Ascending aorta (tissue), 2 donors: ENCODE measurements at regions not wholly inside any gene's neighbourhood (a gene's known extent, or its start where the extent isn't known, plus 50 kb on each side); places are given as distances from the start of the nearest gene placed in this dataset.
"Not testable (repeated sequence)": the region's sequence is repeated elsewhere in the genome, so short reads cannot be mapped to it uniquely, and the experiment has no call there.

Source experiments
- DNase-seq, 2 donors: peaks; one replicate each; pipeline ENCODE4 v3.0.0-alpha.2; 2019; ENCODE audit warnings: low spot score in 2 of 2
- H3K27ac ChIP-seq, 2 donors: fragments of 200-600 bp; sonication (generic); one replicate each; pipeline ENCODE4 v1.5.1; 2016 to 2017; ENCODE audit warnings: mild to moderate bottlenecking in 1 of 2
- H3K27me3 ChIP-seq: fragments of 200-600 bp; sonication (generic); one replicate; pipeline ENCODE4 v1.5.1; 2017
- H3K36me3 ChIP-seq, 2 donors: fragments of 200-600 bp; sonication (generic); one replicate each; pipeline ENCODE4 v1.5.1; 2016
- H3K4me1 ChIP-seq, 2 donors: fragments of 200-600 bp; sonication (generic); one replicate each; pipeline ENCODE4 v1.5.1; 2016 to 2017; ENCODE audit warnings: mild to moderate bottlenecking in 1 of 2
- H3K4me3 ChIP-seq, 2 donors: fragments of 200-600 bp; sonication (generic); one replicate each; pipeline ENCODE4 v1.5.1; 2016 to 2017; ENCODE audit warnings: mild to moderate bottlenecking in 1 of 2
- H3K9me3 ChIP-seq, 2 donors: fragments of 200-600 bp; sonication (generic); one replicate each; pipeline ENCODE4 v1.5.1; 2016
- CTCF ChIP-seq, 3 experiments: fragments of 200-600 bp in 2 of 3; fragments of 450-650 bp in 1 of 3; sonication (generic) in 2 of 3; IDR thresholded peaks; one replicate each; pipeline ENCODE4 v1.5.1; 2016 to 2019; ENCODE audit warnings: antibody characterized with exemption in 3 of 3, mild to moderate bottlenecking in 1 of 3, moderate library complexity in 1 of 3
- intact Hi-C: fragments of 100-400 bp; cut with DNase I; formaldehyde crosslinking; loops from one replicate; pipeline ENCODE4 v1.15.1; 2023

GRCh38 chr1:163477276-163477830 lies 155.6 kb downstream of the NUF2 start:
- Histone ChIP-seq H3K9me3 (no peaks in the 10 kb centered on the region), H3K4me1 (no peaks in the 10 kb centered on the region), H3K27me3 (no peaks in the 10 kb centered on the region), H3K27ac (no peak overlapping the region), H3K4me3 (no peak overlapping the region), H3K36me3 (no peaks in the 10 kb centered on the region)
- no peak for DNase-seq
- intact Hi-C loops, result no loop called here
- TF ChIP-seq CTCF (IDR thresholded peaks at IDR 0.05), result no peak

DNA sequence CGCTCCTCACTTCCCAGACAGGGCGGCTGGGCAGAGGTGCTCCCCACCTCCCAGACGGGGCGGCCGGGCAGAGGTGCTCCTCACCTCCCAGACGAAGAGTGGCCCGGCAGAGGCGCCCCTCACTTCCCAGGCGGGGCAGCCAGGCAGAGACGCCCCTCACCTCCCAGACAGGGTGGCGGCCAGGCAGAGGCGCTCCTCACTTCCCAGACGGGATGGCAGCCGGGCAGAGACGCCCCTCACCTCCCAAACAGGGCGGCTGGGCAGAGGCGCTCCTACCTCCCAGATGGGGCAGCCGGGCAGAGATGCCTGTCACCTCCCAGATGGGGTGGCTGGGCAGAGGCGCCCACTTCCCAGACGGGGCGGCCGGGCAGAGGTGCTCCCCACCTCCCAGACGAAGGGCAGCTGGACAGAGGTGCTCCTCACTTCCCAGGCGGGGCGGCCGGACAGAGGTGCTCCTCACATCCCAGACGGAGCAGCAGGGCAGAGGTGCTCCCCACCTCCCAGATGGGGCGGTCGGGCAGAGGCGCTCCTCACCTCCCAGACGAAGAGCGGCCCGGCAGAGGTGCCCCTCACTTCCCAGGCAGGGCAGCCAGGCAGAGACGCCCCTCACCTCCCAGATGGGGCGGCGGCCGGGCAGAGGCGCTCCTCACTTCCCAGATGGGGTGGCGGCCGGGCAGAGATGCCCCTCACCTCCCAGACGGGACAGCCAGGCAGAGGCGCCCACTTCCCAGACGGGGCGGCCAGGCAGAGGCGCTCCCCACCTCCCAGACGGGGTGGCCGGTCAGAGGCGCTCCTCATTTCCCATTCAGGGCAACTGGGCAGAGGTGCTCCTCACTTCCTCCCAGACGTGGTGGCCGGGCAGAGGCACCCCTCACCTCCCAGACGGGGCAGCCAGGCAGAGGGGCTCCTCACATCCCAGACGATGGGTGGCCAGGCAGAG lies 176.9 kb downstream of the NUF2 start:
- H3K27me3 ChIP-seq, H3K27ac ChIP-seq, H3K9me3 ChIP-seq, H3K4me1 ChIP-seq, intact Hi-C loops, H3K4me3 ChIP-seq, H3K36me3 ChIP-seq, DNase-seq: not testable (repeated sequence)

- Histone ChIP-seq H3K9me3 (no peaks in the 10 kb centered on the region), H3K4me1 (no peaks in the 10 kb centered on the region), H3K27me3 (no peaks in the 10 kb centered on the region), H3K27ac (no peak overlapping the region), H3K4me3 (no peak overlapping the region), H3K36me3 (no peaks in the 10 kb centered on the region)
- DNase-seq, result no peak
- intact Hi-C loops, result no loop called here
- TF ChIP-seq CTCF (IDR thresholded peaks at IDR 0.05), result no peak
Measured at GRCh38 chr1:163504331-163504978, 182.7 kb downstream of the NUF2 start.

DNA sequence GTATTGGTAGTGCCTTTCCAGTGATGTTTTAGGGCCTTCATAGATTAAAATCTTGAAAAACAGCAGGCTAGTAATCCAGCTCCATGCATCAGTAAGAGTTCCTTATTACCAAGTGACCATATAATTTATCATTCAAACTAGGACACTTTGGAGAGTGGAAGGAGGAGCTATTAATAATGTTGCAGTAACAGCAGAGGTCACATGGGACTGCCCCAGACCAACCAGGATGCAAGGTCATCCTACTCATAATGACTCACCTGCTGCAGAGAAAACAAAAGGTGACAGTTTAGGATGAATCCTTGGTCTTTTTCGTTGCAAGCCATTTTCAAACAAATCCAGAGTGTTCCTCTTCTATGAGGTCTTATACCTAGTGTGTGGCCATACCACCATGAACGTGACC lies 187.4 kb downstream of the NUF2 start:
- Histone ChIP-seq H3K4me1 (no peaks in the 10 kb centered on the region), H3K27ac (no peak overlapping the region), H3K9me3 (no peaks in the 10 kb centered on the region), H3K4me3 (no peak overlapping the region), H3K27me3 (no peaks in the 10 kb centered on the region), H3K36me3 (no peaks in the 10 kb centered on the region)
- no peak for TF ChIP-seq CTCF (IDR thresholded peaks at IDR 0.05)
- DNase-seq, result no peak
- intact Hi-C loops, result no loop called here

DNA sequence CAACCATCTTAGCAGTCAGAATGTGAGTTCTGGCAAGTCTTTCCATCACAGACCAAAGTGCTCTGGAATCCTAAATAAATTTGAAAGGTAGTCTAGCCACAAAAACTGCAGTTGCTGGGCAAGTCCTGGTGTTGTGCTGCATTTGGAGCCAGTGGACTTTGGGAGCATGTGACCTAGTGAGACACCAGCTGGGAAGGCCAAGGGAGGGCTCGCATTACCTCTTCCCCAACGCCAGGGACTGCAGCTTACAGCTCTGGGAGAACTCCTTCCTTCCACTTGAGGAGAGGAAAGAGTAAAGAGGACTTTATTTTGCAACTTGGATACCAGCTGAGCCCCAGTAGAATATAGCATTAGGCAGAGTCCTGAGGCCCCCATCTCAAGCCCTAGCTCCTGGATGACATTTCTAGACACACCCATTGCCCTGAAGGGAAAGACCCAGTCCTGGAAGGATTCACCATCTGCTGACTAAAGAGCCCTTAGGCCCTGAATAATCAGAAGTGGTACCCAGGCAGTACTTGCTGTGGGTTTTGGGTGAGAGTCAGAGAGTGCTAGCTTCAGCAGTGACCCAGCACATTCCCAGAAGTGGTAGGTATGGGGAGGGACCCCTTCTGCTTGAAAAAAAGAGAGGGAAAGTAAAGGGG lies 190.7 kb downstream of the NUF2 start:
- H3K27ac ChIP-seq, result no peak overlapping the region
- H3K4me1 ChIP-seq, result no peaks in the 10 kb centered on the region
- no peak for DNase-seq
- intact Hi-C loops, result no loop called here
- H3K36me3 ChIP-seq, result no peaks in the 10 kb centered on the region
- no peaks in the 10 kb centered on the region for H3K27me3 ChIP-seq
- H3K4me3 ChIP-seq, result no peak overlapping the region
- TF ChIP-seq CTCF (IDR thresholded peaks at IDR 0.05), result no peak
- H3K9me3 ChIP-seq, result no peaks in the 10 kb centered on the region
